Panc1 (cell line): ENCODE measurements at regions not wholly inside any gene's neighbourhood (a gene's known extent, or its start where the extent isn't known, plus 50 kb on each side); places are given as distances from the start of the nearest gene placed in this dataset.

ENCODE experiments used
- CTCF ChIP-seq: fragments of 450-650 bp; IDR thresholded peaks from 2 replicates; pipeline ENCODE4 v1.5.1; 2017; ENCODE audit warnings: mild to moderate bottlenecking
- REST ChIP-seq, 2 experiments: IDR thresholded peaks; 2 replicates each; pipeline ENCODE4 v1.6.1; 2011 to 2012; ENCODE audit warnings: low read depth in 2 of 2, control low read depth in 1 of 2, low read length in 1 of 2, mild to moderate bottlenecking in 1 of 2, moderate library complexity in 1 of 2; ENCODE audit not compliant: insufficient read depth in 1 of 2

- TF ChIP-seq CTCF (no peak), REST (IDR thresholded peaks at IDR 0.05; ENCODE audit: insufficient read depth in 1 of 2, low read depth in 2 of 2, low read length in 1 of 2) (no peak)
Measured at GRCh38 chr5:32165-32564, 59.8 kb upstream of the PLEKHG4B start.
